ENCODE measurements at regions not wholly inside any gene's neighbourhood (a gene's known extent, or its start where the extent isn't known, plus 50 kb on each side); places are given as distances from the start of the nearest gene placed in this dataset.

GRCh38 chr6:106730264-106730663 is 100.9 kb downstream of the QRSL1 start:
- TF ChIP-seq EZH2phosphoT487 (IDR thresholded peaks at IDR 0.05) (no peak), CTCF (IDR thresholded peaks at IDR 0.05) (no peak), EZH2 (IDR thresholded peaks at IDR 0.05) (no peak)

Data from neural progenitor cell (in vitro differentiated cells).